GM18858 (cell line): ENCODE measurements at regions not wholly inside any gene's neighbourhood (a gene's known extent, or its start where the extent isn't known, plus 50 kb on each side); places are given as distances from the start of the nearest gene placed in this dataset.

Source experiments
- ATAC-seq: cut with Tn5 transposase; IDR thresholded peaks from one replicate; pipeline ENCODE4 v1.9.1; 2021; ENCODE audit not compliant: unreplicated experiment

DNA sequence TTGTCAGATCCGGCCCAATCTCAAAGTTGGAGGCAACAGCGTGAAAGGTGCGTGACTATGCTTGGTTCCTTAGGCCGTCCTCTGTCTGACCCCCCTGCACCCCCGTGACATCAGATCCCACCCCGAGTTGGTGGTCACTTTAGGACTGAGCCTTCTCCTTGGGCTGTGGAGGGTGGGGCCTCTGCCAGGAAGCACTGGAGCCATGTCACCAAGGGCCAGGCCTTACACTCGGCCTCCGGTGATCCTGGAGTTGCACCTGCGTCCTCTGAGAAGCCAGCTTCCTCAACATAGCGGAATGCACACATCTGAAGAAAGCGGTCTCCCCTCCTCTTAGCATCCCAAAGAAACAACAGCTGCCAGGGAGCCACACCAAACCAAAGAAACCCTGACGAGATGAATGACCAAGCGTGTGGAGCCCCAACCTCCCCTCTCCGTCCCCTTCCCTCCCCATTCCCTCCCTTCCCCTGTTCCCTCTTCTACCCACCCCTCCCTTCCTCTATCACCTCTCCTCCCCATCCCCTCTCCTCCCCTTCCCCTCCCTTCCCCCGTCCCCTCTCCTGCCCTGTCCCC lies 182.6 kb downstream of the TTLL2 start:
- ATAC-seq, result no peak

DNA sequence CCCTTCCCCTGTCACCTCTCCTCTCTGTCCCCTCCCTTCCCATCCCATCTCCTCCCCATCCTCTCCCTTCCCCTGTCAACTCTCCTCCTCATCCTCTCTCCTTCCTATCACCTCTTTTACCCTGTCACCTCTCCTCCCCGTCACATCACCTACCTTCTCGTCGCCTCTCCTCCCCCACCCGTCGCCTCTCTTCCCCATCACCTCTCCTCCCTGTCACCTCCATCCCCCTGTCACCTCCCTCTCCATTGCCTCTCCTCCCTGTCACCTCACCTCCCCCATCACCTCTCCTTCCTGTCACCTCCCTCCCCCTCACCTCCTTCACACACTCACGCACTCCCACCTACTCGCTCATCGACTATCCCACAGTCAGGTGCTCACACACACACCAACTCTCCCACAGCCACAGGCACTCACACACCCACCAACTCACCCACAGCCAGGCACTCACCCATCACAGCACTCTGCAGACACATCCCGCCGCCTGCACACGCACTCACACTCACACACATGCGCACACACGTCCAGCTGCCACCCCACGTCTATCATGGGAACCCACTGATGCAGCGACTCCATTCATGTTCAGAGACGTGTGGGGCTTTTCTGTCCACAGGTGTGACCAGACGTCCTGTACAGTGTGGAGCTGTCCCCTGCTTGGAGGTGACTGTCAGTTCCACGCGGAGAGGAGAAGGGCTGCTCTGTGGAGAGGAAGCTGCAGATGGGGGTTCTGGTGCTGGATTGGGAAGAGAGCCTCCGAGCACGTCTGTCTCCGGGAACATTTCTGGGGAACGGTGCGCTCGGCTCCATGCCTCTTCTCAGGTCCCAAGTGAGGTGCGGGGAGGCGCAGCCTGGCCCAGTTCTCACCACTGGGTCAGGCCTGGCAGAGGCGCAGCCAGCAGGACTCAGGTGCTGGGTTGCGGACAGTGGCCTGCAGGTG lies 184.3 kb downstream of the TTLL2 start:
- no peak for ATAC-seq

GRCh38 chr6:167509853-167510220 lies 185.0 kb downstream of the TTLL2 start:
- no peak for ATAC-seq

GRCh38 chr6:167510648-167511047 lies 185.8 kb downstream of the TTLL2 start:
- no peak for ATAC-seq

- no peak for ATAC-seq
These were observed 187.9 kb downstream of the TTLL2 start for GRCh38 chr6:167512696-167513375.

- no peak for ATAC-seq
These were observed 188.9 kb downstream of the TTLL2 start for GRCh38 chr6:167513778-167514177.

GRCh38 chr6:167514524-167514923 lies 189.6 kb downstream of the TTLL2 start:
- no peak for ATAC-seq

- ATAC-seq, result no peak
These were observed 191.1 kb downstream of the TTLL2 start for GRCh38 chr6:167515873-167516507.

DNA sequence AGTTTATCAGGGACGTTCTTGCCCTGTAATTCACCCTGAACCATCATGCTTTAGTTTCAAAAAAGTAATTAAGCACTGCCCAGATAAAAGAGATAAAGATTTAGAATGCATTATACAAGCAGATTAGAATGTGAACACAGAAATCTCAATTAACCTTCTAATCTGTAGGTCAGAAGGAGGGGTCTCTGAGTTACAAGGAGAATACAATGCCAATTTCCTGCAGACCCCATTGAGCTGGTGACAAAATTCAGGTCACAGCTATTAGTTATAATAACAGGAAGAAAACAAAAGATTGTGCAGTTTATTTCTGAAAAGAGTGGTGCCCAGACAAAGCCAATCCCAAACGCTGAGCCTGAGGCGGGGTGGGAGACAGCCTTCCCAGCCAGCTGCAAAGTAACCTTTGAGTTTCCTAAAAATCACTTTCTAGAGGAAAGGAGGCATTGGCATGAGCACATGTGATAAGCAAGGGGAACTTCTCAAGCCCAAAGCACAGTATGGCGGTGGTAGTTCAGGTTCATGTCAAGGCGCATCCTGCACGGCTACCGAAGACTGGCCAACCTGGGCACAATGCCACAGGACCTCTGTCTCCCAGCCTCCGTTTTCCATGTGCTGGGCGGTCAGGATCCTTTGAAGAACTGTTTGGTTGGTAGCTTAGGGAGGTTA lies 192.5 kb downstream of the TTLL2 start:
- ATAC-seq, result no peak

GRCh38 chr6:167523426-167523825 lies 198.5 kb downstream of the TTLL2 start:
- ATAC-seq, result no peak

DNA sequence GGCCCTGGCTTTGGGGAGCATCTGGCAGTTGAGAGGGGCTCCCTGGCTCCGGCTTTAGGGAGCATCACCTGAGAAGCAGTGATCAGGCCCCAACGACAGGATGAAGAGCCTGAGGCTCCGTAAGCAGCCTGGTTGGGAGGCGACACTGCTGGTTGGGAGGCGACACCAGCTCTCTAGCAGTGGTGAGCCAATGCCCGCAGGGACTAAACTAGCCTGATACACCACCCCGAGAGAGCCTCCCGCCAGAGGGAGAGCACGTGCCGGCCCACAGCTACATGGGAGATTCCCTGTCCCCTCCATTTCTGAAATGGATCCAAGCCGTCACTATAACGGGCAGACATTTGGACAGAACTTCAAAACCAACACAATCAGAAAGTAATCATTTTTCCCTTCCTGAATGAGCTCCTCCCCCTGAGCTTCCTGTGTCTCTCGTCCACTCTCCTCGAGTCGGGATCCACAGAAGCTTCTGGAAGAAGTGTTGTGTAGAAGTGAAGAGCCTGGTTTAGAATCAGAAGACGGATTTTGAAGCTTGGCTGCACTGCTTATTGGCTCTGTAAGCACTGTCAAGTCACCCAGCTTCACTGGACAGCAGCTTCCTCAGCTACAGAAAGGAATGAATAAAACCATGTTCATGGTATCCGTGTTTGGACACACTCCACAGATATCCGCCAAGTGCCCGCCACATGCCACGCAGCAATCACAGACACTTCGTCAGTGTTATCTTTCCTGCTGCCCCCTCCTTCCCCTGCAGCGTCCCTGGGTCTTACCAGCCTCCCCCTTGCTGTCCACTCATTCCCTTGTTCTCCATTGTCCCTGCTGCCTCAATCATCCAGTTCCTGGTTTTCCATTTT lies 199.6 kb downstream of the TTLL2 start:
- no peak for ATAC-seq

- no peak for ATAC-seq
These were observed 200.9 kb downstream of the TTLL2 start for GRCh38 chr6:167525774-167526173.

DNA sequence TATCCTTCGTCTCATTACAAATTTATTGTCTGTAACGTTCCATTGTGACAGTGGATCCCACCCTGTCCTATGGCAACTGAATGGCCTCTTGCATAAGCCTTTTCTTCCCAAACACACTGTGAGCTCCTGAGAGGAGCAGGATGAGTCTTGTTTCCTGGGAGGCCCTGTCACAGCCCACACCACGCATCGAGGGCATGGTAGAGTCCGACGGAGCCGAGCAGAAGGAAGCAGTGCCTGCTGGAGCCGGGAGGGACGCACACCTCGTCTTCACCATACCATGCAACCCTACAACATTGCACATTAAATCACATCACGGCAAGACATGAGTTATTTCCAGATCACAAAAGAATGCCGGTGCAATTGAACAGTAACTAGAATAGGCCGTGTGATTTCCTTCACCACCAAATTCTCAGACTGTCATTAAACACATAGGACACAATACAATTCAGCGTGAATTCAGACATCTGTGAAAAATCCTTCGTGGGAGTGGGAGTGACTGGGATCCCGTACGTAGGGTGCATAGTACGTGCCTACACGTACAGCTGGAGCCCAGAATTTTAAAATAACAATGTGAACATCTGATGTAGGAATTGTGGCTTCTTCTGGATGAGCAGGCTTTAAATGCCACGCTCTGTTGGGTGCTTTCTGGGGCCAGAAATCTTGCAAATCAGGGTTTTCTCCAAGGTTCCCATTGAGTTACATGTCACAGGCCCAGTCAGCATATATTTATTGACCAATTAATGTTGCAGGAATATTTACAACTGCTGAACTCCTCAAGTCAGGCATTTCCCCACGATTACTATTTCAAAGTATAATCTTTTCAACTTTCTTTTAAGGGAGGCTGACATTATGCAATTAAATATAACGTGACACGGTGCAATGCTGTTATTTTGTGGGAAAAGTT lies 201.8 kb downstream of the TTLL2 start:
- ATAC-seq, result no peak

DNA sequence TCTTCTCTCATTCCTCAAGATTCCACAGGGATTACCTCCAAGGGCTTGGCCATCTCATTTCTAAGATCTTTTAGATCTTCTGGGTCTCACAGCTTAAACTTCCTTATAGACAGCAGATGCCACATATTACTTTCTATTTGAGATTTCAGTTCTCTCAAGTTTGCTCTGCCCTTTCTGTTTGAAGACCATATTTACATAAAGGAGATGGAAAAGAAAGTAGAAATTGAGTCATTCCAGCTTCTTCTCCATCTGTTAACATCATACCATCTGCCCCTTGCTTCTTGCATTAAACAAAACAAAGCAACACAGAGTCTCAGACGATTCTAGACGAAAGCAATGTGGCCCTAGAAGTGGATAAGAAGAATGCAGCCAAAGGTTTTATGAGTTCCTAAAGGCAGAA lies 203.4 kb downstream of the TTLL2 start:
- ATAC-seq, result peak; percentile 62

GRCh38 chr6:167528976-167529375 lies 204.1 kb downstream of the TTLL2 start:
- no peak for ATAC-seq

- no peak for ATAC-seq
These were observed 204.8 kb downstream of the TTLL2 start for GRCh38 chr6:167529444-167530335.

GRCh38 chr6:167530951-167531350 lies 206.1 kb downstream of the TTLL2 start:
- no peak for ATAC-seq
